NOMO-1 (cell line): ENCODE measurements at regions not wholly inside any gene's neighbourhood (a gene's known extent, or its start where the extent isn't known, plus 50 kb on each side); places are given as distances from the start of the nearest gene placed in this dataset.

Source experiments
- DNase-seq, 2 experiments: peaks; one replicate each; lab custom pipeline; 2025; ENCODE audit not compliant: unreplicated experiment in 2 of 2; lab: John Stamatoyannopoulos, UW

- no peak for DNase-seq
Observed at GRCh38 chr18:25875551-25876240, 214.7 kb downstream of the SS18 start.

GRCh38 chr18:25873833-25874232, 216.6 kb downstream of the SS18 start:
- DNase-seq = no peak

- no peak for DNase-seq
Observed at GRCh38 chr18:25866331-25866730, 224.1 kb downstream of the SS18 start.

- DNase-seq = no peak
Observed at GRCh38 chr18:25862881-25863600, 227.4 kb downstream of the SS18 start.

GRCh38 chr18:25853691-25854433, 236.6 kb downstream of the SS18 start:
- DNase-seq = no peak

- no peak for DNase-seq
Observed at GRCh38 chr18:25843791-25844190, 246.6 kb downstream of the SS18 start.

- DNase-seq = no peak
Observed at GRCh38 chr18:25842665-25843064, 247.7 kb downstream of the SS18 start.

- DNase-seq = no peak
Observed at GRCh38 chr18:25834061-25834460, 256.4 kb downstream of the SS18 start.

GRCh38 chr18:25832001-25832604, 258.3 kb downstream of the SS18 start:
- DNase-seq = peak; percentile 3 to 17

GRCh38 chr18:25831301-25831701, 259.1 kb downstream of the SS18 start:
- no peak for DNase-seq

GRCh38 chr18:25830787-25831186, 259.6 kb downstream of the SS18 start:
- DNase-seq = no peak

- DNase-seq = no peak
Observed at GRCh38 chr18:25827961-25828561, 262.4 kb downstream of the SS18 start.

GRCh38 chr18:25827228-25827627, 263.2 kb downstream of the SS18 start:
- DNase-seq = no peak

GRCh38 chr18:25826823-25827222, 263.6 kb downstream of the SS18 start:
- DNase-seq = no peak

- no peak for DNase-seq
Observed at GRCh38 chr18:25825979-25826776, 264.2 kb downstream of the SS18 start.

- DNase-seq = no peak
Observed at GRCh38 chr18:25825056-25825455, 265.4 kb downstream of the SS18 start.

- no peak for DNase-seq
Observed at GRCh38 chr18:25819746-25820363, 270.6 kb downstream of the SS18 start.

GRCh38 chr18:25818505-25818904, 271.9 kb downstream of the SS18 start:
- no peak for DNase-seq

- no peak for DNase-seq
Observed at GRCh38 chr18:25817546-25818237, 272.7 kb downstream of the SS18 start.
